Ramos (cell line): ENCODE measurements at regions not wholly inside any gene's neighbourhood (a gene's known extent, or its start where the extent isn't known, plus 50 kb on each side); places are given as distances from the start of the nearest gene placed in this dataset.

Experiments used
- in situ Hi-C: fragments of 300-500 bp; cut with MboI; formaldehyde crosslinking; loops from one replicate; pipeline ENCODE4 v1.14.3; 2022; ENCODE audit warnings: low sequenced_read_pairs; ENCODE audit not compliant: unreplicated experiment

DNA sequence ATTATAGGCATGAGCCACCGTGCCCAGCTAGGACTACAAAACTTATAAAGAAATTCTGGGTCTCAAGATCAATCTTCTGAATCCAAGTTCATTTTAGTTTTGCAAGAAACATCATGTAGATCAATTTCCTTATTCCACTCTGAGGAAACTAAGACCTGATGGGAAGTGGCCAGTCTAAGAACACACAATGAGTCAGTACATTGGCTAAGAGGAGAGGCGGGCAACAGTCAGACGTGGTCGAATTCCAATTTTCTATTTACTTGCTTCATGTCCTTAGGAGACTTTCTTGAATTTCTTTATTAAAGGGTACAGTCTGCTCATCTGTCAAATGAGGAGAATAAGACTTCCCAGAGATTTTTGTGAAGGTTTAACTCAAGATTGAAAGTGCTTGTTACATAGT is 432.1 kb upstream of the BRINP1 start:
- in situ Hi-C loops = no loop called here

DNA sequence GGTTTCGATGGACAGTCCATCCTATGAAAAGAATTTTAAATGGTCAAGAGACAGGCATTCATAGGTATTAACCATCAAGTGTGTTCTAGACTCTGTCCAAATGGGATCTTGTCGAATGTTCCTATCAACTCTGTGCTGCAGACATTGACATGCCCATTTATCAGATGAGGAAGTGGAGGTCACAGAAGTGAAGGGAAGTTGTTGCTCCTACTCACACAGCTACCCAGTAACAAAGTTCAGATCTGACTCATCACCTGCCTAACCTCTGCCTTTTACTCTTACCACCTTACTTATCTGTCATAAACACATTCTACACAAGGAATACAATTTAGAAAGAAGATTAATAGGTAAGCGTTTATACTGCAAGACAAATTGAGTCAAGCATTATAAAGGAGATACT is 426.2 kb upstream of the BRINP1 start:
- in situ Hi-C loops = no loop called here

DNA sequence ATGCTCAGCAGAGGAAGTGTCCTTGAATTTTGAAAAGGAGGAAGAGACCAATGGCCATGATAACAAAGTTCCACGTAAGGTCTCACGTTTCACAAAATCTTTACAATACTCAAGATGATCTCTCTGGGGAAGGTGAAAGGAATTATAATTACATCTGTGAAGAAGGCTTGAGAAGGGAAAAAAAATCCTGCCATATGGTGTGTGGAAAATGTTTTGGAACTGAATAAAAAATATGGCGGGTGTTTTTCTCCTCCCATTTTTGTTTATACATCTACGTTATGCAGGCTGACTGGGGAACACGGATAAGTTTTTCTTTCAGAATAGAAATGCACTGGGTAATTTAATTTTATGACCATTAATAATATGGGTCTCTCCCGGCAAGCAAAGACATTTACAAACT is 425.6 kb upstream of the BRINP1 start:
- in situ Hi-C loops = no loop called here

- in situ Hi-C loops = no loop called here
Measured at GRCh38 chr9:119793218-119793617, 424.0 kb upstream of the BRINP1 start.

GRCh38 chr9:119792242-119792641 is 423.0 kb upstream of the BRINP1 start:
- in situ Hi-C loops = no loop called here

DNA sequence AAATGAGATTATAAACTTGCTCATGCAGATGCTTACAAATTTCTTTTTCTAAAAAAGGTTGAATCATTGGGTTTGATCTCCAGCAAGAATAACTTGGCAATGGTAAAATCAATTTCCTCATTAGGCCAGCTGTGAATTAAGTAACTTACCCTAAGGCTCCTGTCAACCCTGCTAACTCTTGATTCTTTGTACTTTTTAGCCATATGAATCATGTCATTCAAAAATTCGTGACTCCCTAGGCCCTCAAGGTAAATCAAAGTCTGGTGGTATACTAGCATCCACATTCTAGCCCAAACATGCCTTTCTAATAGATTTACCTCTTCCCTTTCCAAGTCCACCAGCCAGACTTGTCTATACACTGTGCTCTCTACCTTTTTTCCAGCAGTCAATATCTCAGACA is 420.8 kb upstream of the BRINP1 start:
- in situ Hi-C loops = no loop called here

- in situ Hi-C loops = no loop called here
Measured at GRCh38 chr9:119788921-119789320, 419.7 kb upstream of the BRINP1 start.

DNA sequence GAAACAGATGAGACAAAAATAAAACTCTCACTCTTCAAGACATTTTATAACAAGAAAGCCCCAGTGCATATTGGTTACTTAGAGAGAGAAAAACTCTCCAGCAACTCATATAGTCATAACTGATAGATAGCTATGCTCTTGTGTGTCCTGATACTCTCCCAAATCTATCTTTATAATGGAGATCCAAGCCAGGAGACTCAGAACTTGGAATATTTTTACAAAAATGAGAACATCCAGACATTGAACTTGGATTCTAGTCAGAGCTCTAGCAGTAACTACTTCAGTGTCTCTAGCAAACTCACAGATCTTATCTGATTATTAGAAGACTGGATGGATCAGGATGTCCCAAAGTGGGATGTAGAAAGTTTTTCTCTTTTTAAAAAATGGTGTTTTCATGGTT is 412.7 kb upstream of the BRINP1 start:
- in situ Hi-C loops = no loop called here

DNA sequence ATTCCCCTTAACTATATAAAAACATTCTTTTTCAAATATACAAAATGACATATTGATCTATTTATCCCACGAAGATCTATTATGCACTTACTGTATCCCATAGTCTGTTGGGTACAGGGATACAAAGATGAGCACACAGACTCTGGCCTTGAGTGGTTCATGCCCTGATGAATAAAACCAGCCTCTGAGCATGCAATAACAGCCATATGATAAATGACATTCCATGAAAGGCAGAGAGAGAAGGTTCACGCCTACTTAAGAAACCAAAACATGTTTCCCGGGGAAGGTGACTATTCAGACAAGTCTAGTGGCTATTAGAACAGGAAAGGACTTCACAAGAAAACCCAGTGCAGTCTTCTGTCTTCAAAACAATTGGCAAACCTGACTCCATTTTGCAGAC is 406.2 kb upstream of the BRINP1 start:
- in situ Hi-C loops = no loop called here

- in situ Hi-C loops = no loop called here
Measured at GRCh38 chr9:119773823-119774222, 404.6 kb upstream of the BRINP1 start.

GRCh38 chr9:119771341-119771740 is 402.1 kb upstream of the BRINP1 start:
- in situ Hi-C loops = no loop called here

- in situ Hi-C loops = no loop called here
Measured at GRCh38 chr9:119768266-119768665, 399.0 kb upstream of the BRINP1 start.

GRCh38 chr9:119765632-119766175 is 396.5 kb upstream of the BRINP1 start:
- in situ Hi-C loops = no loop called here

GRCh38 chr9:119763260-119763659 is 394.0 kb upstream of the BRINP1 start:
- in situ Hi-C loops = no loop called here

DNA sequence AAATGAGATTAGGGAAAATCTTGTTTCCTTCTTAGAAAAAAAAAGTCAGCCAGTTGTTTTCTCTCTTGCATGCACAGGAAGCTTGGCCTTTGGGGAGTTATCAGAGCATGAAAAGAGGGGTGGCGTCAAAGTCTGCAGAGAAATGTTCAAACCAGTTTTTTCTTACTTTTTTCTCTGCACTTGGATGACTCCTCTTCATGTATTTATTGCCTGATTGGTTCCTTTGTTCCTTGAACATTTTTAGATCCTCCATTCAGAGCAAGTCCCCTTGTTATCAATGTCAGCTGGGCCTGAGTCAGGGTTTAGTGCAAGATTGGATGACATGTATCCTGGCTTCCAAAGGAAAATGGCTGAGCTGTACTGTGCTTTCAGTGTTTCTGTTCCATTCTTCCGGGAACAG is 392.6 kb upstream of the BRINP1 start:
- in situ Hi-C loops = no loop called here

- in situ Hi-C loops = no loop called here
Measured at GRCh38 chr9:119758990-119759389, 389.8 kb upstream of the BRINP1 start.

DNA sequence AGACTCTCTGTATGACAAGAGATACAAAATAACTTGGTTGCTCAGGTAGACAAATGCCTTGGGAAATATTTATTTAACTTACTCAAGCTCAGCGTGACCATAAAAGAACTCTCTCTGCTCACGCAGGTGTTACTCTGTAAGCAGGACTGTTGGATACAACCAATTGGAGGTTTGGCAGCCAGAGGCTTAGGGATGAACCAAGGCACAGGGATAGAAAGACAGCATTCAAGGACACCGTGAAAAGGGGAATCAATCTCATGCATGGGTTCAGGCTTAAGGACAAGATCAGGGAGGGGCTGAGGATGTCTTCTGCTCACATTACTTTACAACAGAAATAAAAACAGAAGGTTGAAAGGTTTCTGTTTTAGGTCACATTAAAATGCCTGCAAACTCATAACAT is 389.0 kb upstream of the BRINP1 start:
- in situ Hi-C loops = no loop called here

GRCh38 chr9:119739476-119739875 is 370.2 kb upstream of the BRINP1 start:
- in situ Hi-C loops = no loop called here

DNA sequence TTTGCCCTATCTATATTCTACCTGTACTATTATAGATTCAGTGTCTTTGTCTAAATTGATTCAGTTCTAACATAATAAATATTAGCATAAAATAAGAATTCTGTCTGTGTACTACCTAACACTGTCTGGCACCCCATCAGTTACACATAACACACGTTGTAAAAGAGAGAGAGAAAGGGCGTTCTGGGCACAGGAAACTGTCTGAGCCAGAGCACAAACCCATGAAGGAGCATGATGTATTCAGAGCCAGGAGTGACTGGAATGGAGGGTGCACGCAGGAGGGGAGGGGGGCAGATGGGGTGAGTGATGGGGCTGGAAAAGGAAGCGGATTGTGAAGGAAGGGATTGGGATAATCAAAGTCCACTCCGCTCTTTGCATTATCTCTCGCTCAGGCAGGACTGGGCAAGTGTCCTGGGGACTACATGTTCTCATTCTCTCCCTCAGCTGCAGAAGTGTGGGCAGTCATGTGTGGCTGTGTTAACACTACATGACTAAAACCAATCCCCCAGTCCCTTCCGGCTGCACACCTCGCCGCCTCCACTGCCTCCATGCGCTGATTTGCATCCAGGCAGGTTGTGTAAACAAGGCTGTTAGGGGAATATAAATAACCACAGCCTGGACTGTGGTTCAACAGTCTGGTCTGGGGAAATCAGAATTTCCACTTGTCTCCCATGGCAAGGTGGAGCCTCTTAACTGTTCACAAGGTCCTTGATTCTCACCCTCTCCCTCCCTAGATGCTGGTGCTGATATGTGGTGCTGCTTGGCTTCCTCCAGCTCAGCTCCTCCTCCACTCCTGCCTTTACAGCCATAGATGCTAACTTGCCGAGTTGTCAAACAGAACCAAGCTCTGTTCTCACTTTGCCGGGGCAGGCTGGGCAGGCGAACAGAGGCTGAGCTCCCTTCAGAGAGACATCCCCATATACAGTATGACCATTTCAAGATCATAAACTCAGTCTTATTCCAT is 367.5 kb upstream of the BRINP1 start:
- in situ Hi-C loops = no loop called here

DNA sequence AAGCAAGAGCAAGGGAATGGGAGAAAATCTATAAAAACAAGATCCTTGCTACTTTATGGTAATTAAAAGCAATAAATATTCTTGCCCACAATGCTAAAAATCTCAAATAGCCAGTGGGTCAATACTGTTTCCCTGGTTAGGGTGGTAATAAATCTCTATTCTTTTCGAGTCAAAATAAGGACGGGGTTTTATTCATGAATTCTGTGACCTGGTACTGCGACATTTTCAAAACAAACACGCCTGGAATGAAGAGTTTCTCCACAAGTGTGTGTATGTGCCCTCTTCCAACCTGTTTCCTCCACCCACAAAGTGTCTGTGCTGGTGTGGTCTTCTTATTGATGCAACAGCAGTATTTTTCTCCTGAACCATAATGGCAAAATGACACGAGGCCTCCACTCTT is 358.8 kb upstream of the BRINP1 start:
- in situ Hi-C loops = no loop called here

- in situ Hi-C loops = no loop called here
Measured at GRCh38 chr9:119726035-119726434, 356.8 kb upstream of the BRINP1 start.

DNA sequence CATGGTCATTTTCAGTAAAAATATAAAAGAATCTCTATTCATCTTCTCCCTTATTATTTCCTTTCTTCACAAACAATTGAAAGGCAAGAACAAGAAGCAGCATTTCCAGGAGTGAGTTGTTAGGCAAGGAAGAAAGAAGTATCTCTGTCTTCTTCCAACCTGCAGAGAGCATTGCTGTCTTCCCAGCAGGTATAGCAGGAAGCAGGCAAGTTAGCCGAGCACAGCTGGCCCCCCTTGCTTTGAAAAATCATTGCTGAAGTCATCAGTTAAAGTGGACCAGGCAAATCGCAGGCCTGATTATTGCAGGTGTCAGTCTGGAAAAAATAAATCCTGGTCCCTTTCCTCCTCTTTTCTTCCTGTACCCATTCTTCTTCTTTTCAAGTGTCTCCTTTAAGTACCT is 353.1 kb upstream of the BRINP1 start:
- in situ Hi-C loops = no loop called here
